Heart right ventricle (tissue), 2 donors: ENCODE measurements at regions not wholly inside any gene's neighbourhood (a gene's known extent, or its start where the extent isn't known, plus 50 kb on each side); places are given as distances from the start of the nearest gene placed in this dataset.

ENCODE experiments used
- microRNA-seq, 2 donors: library from miRNA; unstranded; fragments of <30 nt; microRNA quantifications; one replicate each; pipeline ENCODE4 v1.2.0, GENCODE V29; 2021
- donor health status: DM: no; HTN: no; CAD: no.
- donor health status: DM: yes; HTN: yes; CAD: no.

Small RNA genes lying in the stretch of these regions (microRNA-seq; reads per million reads assigned to microRNA genes)
- gene MIR3680-1 = 0 reads per million in 2 donors
